ENCODE measurements at regions not wholly inside any gene's neighbourhood (a gene's known extent, or its start where the extent isn't known, plus 50 kb on each side); places are given as distances from the start of the nearest gene placed in this dataset.
A peak's percentile ranks its signal among the peaks of the same experiment; 100 is the strongest.
"Not testable (repeated sequence)": the region's sequence is repeated elsewhere in the genome, so short reads cannot be mapped to it uniquely, and the experiment has no call there.

GRCh38 chrX:120752431-120753082 lies 122.7 kb upstream of the C1GALT1C1 start:
- DNase-seq, result no peak

- no peak for DNase-seq
Measured at GRCh38 chrX:120751683-120752082, 121.8 kb upstream of the C1GALT1C1 start.

- no peak for DNase-seq
Measured at GRCh38 chrX:120750381-120750780, 120.5 kb upstream of the C1GALT1C1 start.

- DNase-seq, result no peak
Measured at GRCh38 chrX:120749141-120749846, 119.4 kb upstream of the C1GALT1C1 start.

- DNase-seq, result no peak
Measured at GRCh38 chrX:120746153-120746552, 116.3 kb upstream of the C1GALT1C1 start.

GRCh38 chrX:120742946-120743665 lies 113.3 kb upstream of the C1GALT1C1 start:
- no peak for DNase-seq

GRCh38 chrX:120741452-120741851 lies 111.6 kb upstream of the C1GALT1C1 start:
- DNase-seq, result no peak

GRCh38 chrX:120740072-120740471 lies 110.2 kb upstream of the C1GALT1C1 start:
- DNase-seq, result no peak

- no peak for DNase-seq
Measured at GRCh38 chrX:120739300-120739699, 109.4 kb upstream of the C1GALT1C1 start.

- DNase-seq, result no peak
Measured at GRCh38 chrX:120736989-120737388, 107.1 kb upstream of the C1GALT1C1 start.

- no peak for DNase-seq
Measured at GRCh38 chrX:120735966-120736365, 106.1 kb upstream of the C1GALT1C1 start.

- DNase-seq, result no peak
Measured at GRCh38 chrX:120732879-120733278, 103.0 kb upstream of the C1GALT1C1 start.

GRCh38 chrX:120732461-120732860 lies 102.6 kb upstream of the C1GALT1C1 start:
- DNase-seq, result no peak

GRCh38 chrX:120731386-120731785 lies 101.5 kb upstream of the C1GALT1C1 start:
- DNase-seq, result no peak

GRCh38 chrX:120729506-120730255 lies 99.8 kb upstream of the C1GALT1C1 start:
- not testable (repeated sequence) for DNase-seq

GRCh38 chrX:120727911-120728310 lies 98.1 kb upstream of the C1GALT1C1 start:
- DNase-seq, result no peak

- no peak for DNase-seq
Measured at GRCh38 chrX:120727452-120727851, 97.6 kb upstream of the C1GALT1C1 start.

- no peak for DNase-seq
Measured at GRCh38 chrX:120726294-120726693, 96.4 kb upstream of the C1GALT1C1 start.

GRCh38 chrX:120725874-120726273 lies 96.0 kb upstream of the C1GALT1C1 start:
- no peak for DNase-seq

GRCh38 chrX:120719622-120720021 lies 89.8 kb upstream of the C1GALT1C1 start:
- DNase-seq, result no peak

- no peak for DNase-seq
Measured at GRCh38 chrX:120718969-120719368, 89.1 kb upstream of the C1GALT1C1 start.

- DNase-seq, result not testable (repeated sequence)
Measured at GRCh38 chrX:120702337-120702736, 72.5 kb upstream of the C1GALT1C1 start.

GRCh38 chrX:120697053-120697452 lies 67.2 kb upstream of the C1GALT1C1 start:
- peak; percentile 32 for DNase-seq
